ACC112 (cell line): ENCODE measurements at regions not wholly inside any gene's neighbourhood (a gene's known extent, or its start where the extent isn't known, plus 50 kb on each side); places are given as distances from the start of the nearest gene placed in this dataset.
A peak's percentile ranks its signal among the peaks of the same experiment; 100 is the strongest.

Experiments used
- H2AFZ ChIP-seq: fragments of 200-600 bp; sonication (generic); one replicate; pipeline ENCODE4 v1.6.0; 2017; ENCODE audit warnings: antibody characterized with exemption, low read length; ENCODE audit not compliant: unreplicated experiment
- H3K27ac ChIP-seq: fragments of 200-600 bp; sonication (generic); 2 replicates; pipeline ENCODE4 v1.5.1; 2014; ENCODE audit warnings: low read depth, mild to moderate bottlenecking, antibody characterized with exemption, low read length, moderate library complexity
- H3K27me3 ChIP-seq: fragments of 200-600 bp; sonication (generic); 2 replicates; pipeline ENCODE4 v1.6.1; 2014; ENCODE audit warnings: mild to moderate bottlenecking, antibody characterized with exemption, low read length, moderate library complexity, mixed read lengths; ENCODE audit not compliant: insufficient read depth
- H3K36me3 ChIP-seq: fragments of 200-600 bp; sonication (generic); 2 replicates; pipeline ENCODE4 v1.6.1; 2016; ENCODE audit warnings: mild to moderate bottlenecking, antibody characterized with exemption, low read length, moderate library complexity, mixed read lengths; ENCODE audit not compliant: insufficient read depth
- H3K4me1 ChIP-seq: fragments of 200-600 bp; sonication (generic); one replicate; pipeline ENCODE4 v1.6.1; 2016; ENCODE audit warnings: low read length, mixed read lengths; ENCODE audit not compliant: insufficient read depth, unreplicated experiment, control insufficient read depth
- H3K4me3 ChIP-seq: fragments of 200-600 bp; sonication (generic); 2 replicates; pipeline ENCODE4 v1.5.1; 2014; ENCODE audit warnings: mild to moderate bottlenecking, low read depth, low read length
- H3K79me2 ChIP-seq: fragments of 200-600 bp; sonication (generic); one replicate; pipeline ENCODE4 v1.6.0; 2016; ENCODE audit warnings: low read length; ENCODE audit not compliant: control insufficient read depth, unreplicated experiment, insufficient read depth

GRCh38 chr13:104805346-104805745 is 1730.1 kb downstream of the EFNB2 start:
- Histone ChIP-seq H2AFZ (no peak overlapping the region), H3K79me2 (no peaks in the 10 kb centered on the region), H3K4me1 (no peaks in the 10 kb centered on the region)

GRCh38 chr13:104799152-104799551 is 1732.9 kb upstream of the SLC10A2 start:
- Histone ChIP-seq H3K27me3 (0 out of 2 replicates have a peak, but pooled peaks cover 4% of the 10 kb centered on the region), H2AFZ (no peak overlapping the region), H3K36me3 (no peaks in the 10 kb centered on the region), H3K4me3 (no peak overlapping the region), H3K79me2 (no peaks in the 10 kb centered on the region), H3K4me1 (no peaks in the 10 kb centered on the region), H3K27ac (no peak overlapping the region)

More at GRCh38 chr13:104805346-104805745, 1730.1 kb downstream of the EFNB2 start:
- H3K27ac ChIP-seq: no peak overlapping the region
- H3K27me3 ChIP-seq: 0 out of 2 replicates have a peak, but pooled peaks cover 4% of the 10 kb centered on the region
- no peaks in the 10 kb centered on the region for H3K36me3 ChIP-seq
- H3K4me3 ChIP-seq: no peak overlapping the region

GRCh38 chr13:104798486-104798885 is 1732.3 kb upstream of the SLC10A2 start:
- Histone ChIP-seq H3K4me3 (no peak overlapping the region), H3K36me3 (no peaks in the 10 kb centered on the region), H2AFZ (no peak overlapping the region), H3K27me3 (0 out of 2 replicates have a peak, but pooled peaks cover 4% of the 10 kb centered on the region), H3K4me1 (no peaks in the 10 kb centered on the region), H3K27ac (no peak overlapping the region), H3K79me2 (no peaks in the 10 kb centered on the region)

GRCh38 chr13:104796581-104796980 is 1730.4 kb upstream of the SLC10A2 start:
- no peak overlapping the region for H3K27ac ChIP-seq
- H3K36me3 ChIP-seq: no peaks in the 10 kb centered on the region
- no peaks in the 10 kb centered on the region for H3K79me2 ChIP-seq
- H2AFZ ChIP-seq: no peak overlapping the region
- H3K4me1 ChIP-seq: no peaks in the 10 kb centered on the region
- 0 out of 2 replicates have a peak, but pooled peaks cover 2% of the 10 kb centered on the region for H3K27me3 ChIP-seq
- H3K4me3 ChIP-seq: no peak overlapping the region

- no peak overlapping the region for H3K27ac ChIP-seq
- no peak overlapping the region for H3K4me3 ChIP-seq
- peak overlapping the region; percentile 25 for H2AFZ ChIP-seq
- no peaks in the 10 kb centered on the region for H3K4me1 ChIP-seq
- H3K79me2 ChIP-seq: no peaks in the 10 kb centered on the region
- no peaks in the 10 kb centered on the region for H3K36me3 ChIP-seq
- H3K27me3 ChIP-seq: peaks cover 3% of the 10 kb centered on the region; the same call in 1 of the 2 replicates
These were observed 1719.7 kb upstream of the SLC10A2 start for GRCh38 chr13:104785952-104786351.

- Histone ChIP-seq H3K36me3 (no peaks in the 10 kb centered on the region), H3K27me3 (no peaks in the 10 kb centered on the region)
These were observed 1718.7 kb upstream of the SLC10A2 start for GRCh38 chr13:104784891-104785290.

GRCh38 chr13:104782741-104783140 is 1716.5 kb upstream of the SLC10A2 start:
- no peaks in the 10 kb centered on the region for H3K4me1 ChIP-seq
- H2AFZ ChIP-seq: no peak overlapping the region
- no peaks in the 10 kb centered on the region for H3K27me3 ChIP-seq
- H3K36me3 ChIP-seq: no peaks in the 10 kb centered on the region
- H3K79me2 ChIP-seq: no peaks in the 10 kb centered on the region
- H3K27ac ChIP-seq: no peak overlapping the region
- H3K4me3 ChIP-seq: no peak overlapping the region

More at GRCh38 chr13:104784891-104785290, 1718.7 kb upstream of the SLC10A2 start:
- H3K79me2 ChIP-seq: no peaks in the 10 kb centered on the region
- no peak overlapping the region for H3K4me3 ChIP-seq
- H2AFZ ChIP-seq: no peak overlapping the region
- no peak overlapping the region for H3K27ac ChIP-seq
- no peaks in the 10 kb centered on the region for H3K4me1 ChIP-seq

GRCh38 chr13:104779311-104779993 is 1713.2 kb upstream of the SLC10A2 start:
- no peak overlapping the region for H2AFZ ChIP-seq
- H3K4me1 ChIP-seq: no peaks in the 10 kb centered on the region
- no peaks in the 10 kb centered on the region for H3K79me2 ChIP-seq
- H3K4me3 ChIP-seq: no peak overlapping the region
- no peaks in the 10 kb centered on the region for H3K36me3 ChIP-seq
- no peaks in the 10 kb centered on the region for H3K27me3 ChIP-seq
- H3K27ac ChIP-seq: no peak overlapping the region

GRCh38 chr13:104773775-104774174 is 1707.6 kb upstream of the SLC10A2 start:
- H3K27ac ChIP-seq: no peak overlapping the region
- H3K36me3 ChIP-seq: no peaks in the 10 kb centered on the region
- no peaks in the 10 kb centered on the region for H3K27me3 ChIP-seq
- no peaks in the 10 kb centered on the region for H3K4me1 ChIP-seq
- no peak overlapping the region for H3K4me3 ChIP-seq
- no peaks in the 10 kb centered on the region for H3K79me2 ChIP-seq
- no peak overlapping the region for H2AFZ ChIP-seq

- Histone ChIP-seq H2AFZ (no peak overlapping the region), H3K4me3 (no peak overlapping the region), H3K27ac (no peak overlapping the region)
These were observed 1703.3 kb upstream of the SLC10A2 start for GRCh38 chr13:104769545-104769944.

GRCh38 chr13:104766319-104766718 is 1700.1 kb upstream of the SLC10A2 start:
- H3K27ac ChIP-seq: no peak overlapping the region
- no peaks in the 10 kb centered on the region for H3K36me3 ChIP-seq

More at GRCh38 chr13:104769545-104769944, 1703.3 kb upstream of the SLC10A2 start:
- H3K27me3 ChIP-seq: no peaks in the 10 kb centered on the region
- H3K36me3 ChIP-seq: no peaks in the 10 kb centered on the region
- H3K4me1 ChIP-seq: no peaks in the 10 kb centered on the region
- no peaks in the 10 kb centered on the region for H3K79me2 ChIP-seq

More at GRCh38 chr13:104766319-104766718, 1700.1 kb upstream of the SLC10A2 start:
- no peaks in the 10 kb centered on the region for H3K4me1 ChIP-seq
- H3K79me2 ChIP-seq: no peaks in the 10 kb centered on the region
- no peak overlapping the region for H3K4me3 ChIP-seq
- H2AFZ ChIP-seq: no peak overlapping the region
- no peaks in the 10 kb centered on the region for H3K27me3 ChIP-seq
